IMR-90 (cell line): ENCODE measurements at regions not wholly inside any gene's neighbourhood (a gene's known extent, or its start where the extent isn't known, plus 50 kb on each side); places are given as distances from the start of the nearest gene placed in this dataset.

ENCODE experiments used
- ATAC-seq: fragments of 200-7000 bp; cut with Tn5 transposase; 2 replicates; pipeline ENCODE4 v1.9.1; 2020; ENCODE audit warnings: low read depth, mild to moderate bottlenecking, moderate library complexity
- BruUV-seq: library from RNA; stranded (reverse); fragments of 400-500 nt; replicated peaks from 2 replicates; lab custom pipeline; 2021; lab: Mats Ljungman, UMichigan
- CTCF ChIA-PET: fragments of 300-600 bp; formaldehyde crosslinking; extraction: SDS; loops from one replicate; lab custom pipeline; 2021; ENCODE audit warnings: antibody characterized with exemption; lab: Yijun Ruan, JAX
- POLR2A ChIA-PET: fragments of 300-600 bp; sonication (Branson Sonifier 250); formaldehyde crosslinking; loops from one replicate; lab custom pipeline; 2022; ENCODE audit warnings: antibody characterized with exemption; ENCODE audit not compliant: unreplicated experiment; lab: Charles Lee
- DNase-seq: peaks from one replicate; pipeline ENCODE4 v3.0.0; 2013
- H2AFZ ChIP-seq: replicated peaks from 2 replicates; pipeline ENCODE3; 2013; ENCODE audit warnings: low read length, mild to moderate bottlenecking; ENCODE audit not compliant: poor library complexity
- H2AK5ac ChIP-seq: 2 replicates; pipeline ENCODE4 v1.6.1; 2013; ENCODE audit warnings: low read depth, low read length, inconsistent platforms
- H2AK9ac ChIP-seq: replicated peaks from 2 replicates; pipeline ENCODE3; 2013; ENCODE audit warnings: mild to moderate bottlenecking, low read depth, low read length, moderate library complexity; ENCODE audit not compliant: poor library complexity
- H2BK120ac ChIP-seq: 2 replicates; pipeline ENCODE4 v1.6.1; 2013; ENCODE audit warnings: low read depth, low read length, inconsistent platforms
- H2BK15ac ChIP-seq: 3 replicates; pipeline ENCODE4 v1.6.1; 2013; ENCODE audit warnings: low read depth, low read length, inconsistent platforms
- H2BK20ac ChIP-seq: 2 replicates; pipeline ENCODE4 v1.6.1; 2013; ENCODE audit warnings: low read depth, mild to moderate bottlenecking, inconsistent platforms, low read length, moderate library complexity
- H2BK5ac ChIP-seq: 2 replicates; pipeline ENCODE4 v1.6.1; 2013; ENCODE audit warnings: mild to moderate bottlenecking, low read depth, low read length, inconsistent platforms; ENCODE audit not compliant: poor library complexity, severe bottlenecking
- H3K14ac ChIP-seq: replicated peaks from 2 replicates; pipeline ENCODE4 v1.6.1; 2013; ENCODE audit warnings: low read depth, low read length, inconsistent platforms
- H3K18ac ChIP-seq: 2 replicates; pipeline ENCODE4 v1.6.1; 2013; ENCODE audit warnings: low read depth, low read length, control low read depth
- H3K23ac ChIP-seq: 2 replicates; pipeline ENCODE4 v1.6.1; 2013; ENCODE audit warnings: low read depth, low read length, inconsistent platforms
- H3K27ac ChIP-seq: 2 replicates; pipeline ENCODE4 v1.5.1; 2013; ENCODE audit warnings: mild to moderate bottlenecking, control low read depth, low read length; ENCODE audit not compliant: insufficient read depth
- H3K27me3 ChIP-seq: 2 replicates; pipeline ENCODE4 v1.6.1; 2013; ENCODE audit warnings: low read length; ENCODE audit not compliant: control insufficient read depth, insufficient read depth
- H3K36me3 ChIP-seq: 2 replicates; pipeline ENCODE4 v1.6.1; 2013; ENCODE audit warnings: low read length, mixed read lengths; ENCODE audit not compliant: control insufficient read depth, insufficient read depth
- H3K4ac ChIP-seq: 2 replicates; pipeline ENCODE4 v1.6.1; 2013; ENCODE audit warnings: low read depth, low read length, inconsistent platforms
- H3K4me1 ChIP-seq: 2 replicates; pipeline ENCODE4 v1.6.1; 2013; ENCODE audit warnings: low read length, mixed read lengths; ENCODE audit not compliant: control insufficient read depth, insufficient read depth
- H3K4me2 ChIP-seq: 2 replicates; pipeline ENCODE4 v1.6.1; 2013; ENCODE audit warnings: low read depth, mild to moderate bottlenecking, control low read depth, low read length, moderate library complexity
- H3K4me3 ChIP-seq: 2 replicates; pipeline ENCODE4 v1.5.1; 2013; ENCODE audit warnings: low read depth, mild to moderate bottlenecking, control low read depth, low read length, moderate library complexity; ENCODE audit not compliant: insufficient read depth
- H3K56ac ChIP-seq: 2 replicates; pipeline ENCODE4 v1.6.1; 2013; ENCODE audit warnings: low read length, inconsistent platforms; ENCODE audit not compliant: insufficient read depth; ENCODE audit errors: extremely low read depth
- H3K79me1 ChIP-seq, 2 experiments: 2 replicates each; pipeline ENCODE4 v1.6.1; 2013; ENCODE audit warnings: low read length in 2 of 2, inconsistent platforms in 1 of 2, low read depth in 1 of 2
- H3K9ac ChIP-seq: 2 replicates; pipeline ENCODE4 v1.6.1; 2013; ENCODE audit warnings: low read depth, low read length, control low read depth
- H3K9me1 ChIP-seq: 2 replicates; pipeline ENCODE4 v1.6.1; 2013; ENCODE audit warnings: low read length, inconsistent platforms; ENCODE audit not compliant: insufficient read depth
- H3K9me3 ChIP-seq: 2 replicates; pipeline ENCODE4 v1.6.1; 2013; ENCODE audit warnings: low read length; ENCODE audit not compliant: control insufficient read depth, insufficient read depth
- H4K20me1 ChIP-seq: 2 replicates; pipeline ENCODE4 v1.6.1; 2013; ENCODE audit warnings: low read length, inconsistent platforms; ENCODE audit not compliant: insufficient read depth
- H4K5ac ChIP-seq: 2 replicates; pipeline ENCODE4 v1.6.1; 2013; ENCODE audit warnings: mild to moderate bottlenecking, low read depth, low read length, control low read depth
- H4K8ac ChIP-seq, 2 experiments: 2 replicates each; pipeline ENCODE4 v1.6.1; 2013; ENCODE audit warnings: low read depth in 2 of 2, low read length in 2 of 2, control low read depth in 1 of 2, inconsistent platforms in 1 of 2
- H4K91ac ChIP-seq: 2 replicates; pipeline ENCODE4 v1.6.1; 2013; ENCODE audit warnings: low read depth, low read length, inconsistent platforms; ENCODE audit not compliant: insufficient read depth
- CEBPB ChIP-seq: IDR thresholded peaks from 2 replicates; pipeline ENCODE4 v1.6.1; 2012; ENCODE audit warnings: low read depth, low read length, improper control_type of control experiment
- CHD1 ChIP-seq: IDR thresholded peaks from 2 replicates; pipeline ENCODE4 v1.6.1; 2012; ENCODE audit warnings: low read depth, low read length, improper control_type of control experiment
- CTCF ChIP-seq: conservative IDR thresholded peaks from 2 replicates; pipeline ENCODE4 v1.5.1; 2012; ENCODE audit warnings: mild to moderate bottlenecking, low read depth, low read length, improper control_type of control experiment
- ELK1 ChIP-seq: fragments of 150-350 bp; IDR thresholded peaks from 2 replicates; pipeline ENCODE4 v1.6.1; 2016; ENCODE audit warnings: low read depth, mild to moderate bottlenecking, low read length, moderate library complexity, borderline replicate concordance
- FOS ChIP-seq: fragments of 150-350 bp; IDR thresholded peaks from 2 replicates; pipeline ENCODE4 v1.6.1; 2016; ENCODE audit warnings: low read depth, low read length
- MAZ ChIP-seq: IDR thresholded peaks from 2 replicates; pipeline ENCODE4 v1.6.1; 2012; ENCODE audit warnings: low read depth, mild to moderate bottlenecking, low read length, improper control_type of control experiment, moderate library complexity, borderline replicate concordance
- MXI1 ChIP-seq: IDR thresholded peaks from 2 replicates; pipeline ENCODE4 v1.6.1; 2012; ENCODE audit warnings: low read depth, mild to moderate bottlenecking, low read length, moderate library complexity, borderline replicate concordance
- NFE2L2 ChIP-seq: fragments of 150-350 bp; IDR thresholded peaks from 2 replicates; pipeline ENCODE4 v1.6.1; 2016; ENCODE audit warnings: low read depth, mild to moderate bottlenecking, low read length
- RCOR1 ChIP-seq: IDR thresholded peaks from 2 replicates; pipeline ENCODE4 v1.6.1; 2012; ENCODE audit warnings: mild to moderate bottlenecking, low read length, improper control_type of control experiment; ENCODE audit not compliant: insufficient replicate concordance
- RFX5 ChIP-seq: IDR thresholded peaks from 2 replicates; pipeline ENCODE4 v1.8.0; 2012; ENCODE audit warnings: low read depth, mild to moderate bottlenecking, low read length, moderate library complexity
- SMC3 ChIP-seq: fragments of 150-350 bp; IDR thresholded peaks from 2 replicates; pipeline ENCODE4 v1.6.1; 2016; ENCODE audit warnings: low read depth, mild to moderate bottlenecking, antibody characterized with exemption, low read length, moderate library complexity
- whole genome bisulfite sequencing, 2 experiments: methylation state at CpG; one replicate each; pipeline versions ENCODE4 v1.1.5 to v1.1.7; 2013; ENCODE audit warnings: missing lambda C conversion rate in 2 of 2; ENCODE audit not compliant: insufficient read length in 1 of 2; ENCODE audit errors: extremely low coverage in 2 of 2; 5-methylcytosine and 5-hydroxymethylcytosine counted together
- dilution Hi-C: fragments of 300-500 bp; cut with HindIII; formaldehyde crosslinking; loops from one replicate; pipeline ENCODE4 v1.14.3; 2018; ENCODE audit warnings: low sequenced_read_pairs; ENCODE audit not compliant: unreplicated experiment
- in situ Hi-C: fragments of 300-500 bp; cut with MboI; formaldehyde crosslinking; loops from 3 replicates; pipeline ENCODE4 v1.14.3; 2019; ENCODE audit warnings: low sequenced_read_pairs, inconsistent platforms, mixed read lengths
- intact Hi-C: fragments of 100-400 bp; cut with micrococcal nuclease; formaldehyde crosslinking; loops from 2 replicates; pipeline ENCODE4 v1.10.0; 2022
- TF ChIP-seq, protein P1 (sequence below): fragments of 150-350 bp; IDR thresholded peaks from 2 replicates; pipeline ENCODE4 v1.6.1; 2017; ENCODE audit warnings: mild to moderate bottlenecking, antibody characterized with exemption, low read length, low read depth

GRCh38 chr2:146642066-146642465 is 1202.8 kb upstream of the ACVR2A start:
- ATAC-seq, result no peak
- Histone ChIP-seq H3K18ac (no peak overlapping the region), H3K36me3 (no peaks in the 10 kb centered on the region), H3K9me3 (no peaks in the 10 kb centered on the region), H4K8ac (no peak overlapping the region), H3K23ac (no peak overlapping the region), H4K91ac (no peak overlapping the region), H3K4me3 (no peak overlapping the region), H3K4me1 (no peaks in the 10 kb centered on the region), H2AK5ac (no peak overlapping the region), H3K4ac (no peak overlapping the region), H3K9ac (no peak overlapping the region), H2BK5ac (no peak overlapping the region), H3K27me3 (no peaks in the 10 kb centered on the region), H2BK15ac (no peak overlapping the region), H4K20me1 (no peaks in the 10 kb centered on the region), H2BK20ac (no peak overlapping the region), H4K5ac (no peak overlapping the region), H3K27ac (no peak overlapping the region), H2AK9ac (no peak overlapping the region), H2AFZ (no peak overlapping the region), H3K79me1 (no peaks in the 10 kb centered on the region), H3K56ac (no peak overlapping the region), H3K4me2 (no peak overlapping the region), H2BK120ac (no peak overlapping the region), H3K14ac (no peak overlapping the region), H3K9me1 (no peaks in the 10 kb centered on the region)
- no CpG with 5 or more reads among the region's 4 CpGs for WGBS, 2 experiments
- dilution Hi-C loops (no loop called here), in situ Hi-C loops (no loop called here), intact Hi-C loops (no loop called here)
- BruUV-seq, result no TSS peak
- CTCF ChIA-PET, result no interaction called here
- POLR2A ChIA-PET, result no interaction called here
- TF ChIP-seq NFE2L2 (no peak), SMC3 (no peak), RFX5 (no peak), ELK1 (no peak), CTCF (no peak), FOS (no peak), CEBPB (no peak), RCOR1 (no peak), CHD1 (no peak), MXI1 (no peak), MAZ (no peak)
- TF ChIP-seq, protein P1, sequence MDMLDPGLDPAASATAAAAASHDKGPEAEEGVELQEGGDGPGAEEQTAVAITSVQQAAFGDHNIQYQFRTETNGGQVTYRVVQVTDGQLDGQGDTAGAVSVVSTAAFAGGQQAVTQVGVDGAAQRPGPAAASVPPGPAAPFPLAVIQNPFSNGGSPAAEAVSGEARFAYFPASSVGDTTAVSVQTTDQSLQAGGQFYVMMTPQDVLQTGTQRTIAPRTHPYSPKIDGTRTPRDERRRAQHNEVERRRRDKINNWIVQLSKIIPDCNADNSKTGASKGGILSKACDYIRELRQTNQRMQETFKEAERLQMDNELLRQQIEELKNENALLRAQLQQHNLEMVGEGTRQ, result no peak
- DNase-seq, result no peak
